Tibial nerve (tissue), 3 donors: ENCODE measurements at regions not wholly inside any gene's neighbourhood (a gene's known extent, or its start where the extent isn't known, plus 50 kb on each side); places are given as distances from the start of the nearest gene placed in this dataset.

Source experiments
- POLR2A ChIP-seq, 2 donors: fragments of 450-650 bp; IDR thresholded peaks; one replicate each; pipeline ENCODE4 v1.6.1; 2017; ENCODE audit warnings: antibody characterized with exemption in 2 of 2, mild to moderate bottlenecking in 2 of 2, moderate library complexity in 2 of 2
- TF ChIP-seq, protein P1 (sequence below), 5 experiments: fragments of 200-600 bp in 3 of 5; fragments of 450-650 bp in 2 of 5; sonication (generic) in 3 of 5; IDR thresholded peaks; one replicate each; pipeline ENCODE4 v1.5.1; 2016 to 2019; ENCODE audit warnings: antibody characterized with exemption in 5 of 5, mild to moderate bottlenecking in 3 of 5, moderate library complexity in 2 of 5

DNA sequence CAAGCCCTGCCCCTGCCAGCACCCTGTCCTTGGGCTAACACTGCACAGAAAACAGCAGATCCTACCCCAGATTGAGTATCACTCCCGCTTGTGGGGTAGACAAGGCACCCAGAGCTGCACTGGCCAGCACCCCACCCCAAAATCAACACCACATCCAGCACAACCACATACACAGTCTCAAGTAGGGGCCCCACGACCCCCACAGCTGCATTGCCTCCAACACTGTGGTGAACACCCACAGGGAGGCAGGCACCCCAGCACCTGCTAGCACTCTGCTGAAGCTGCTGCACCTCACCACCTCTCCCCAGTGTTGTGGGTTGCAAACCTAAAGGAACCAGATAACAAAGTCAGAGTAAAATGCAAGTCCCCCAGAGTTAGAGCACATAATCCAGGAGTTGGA is 589.9 kb downstream of the PCDH19 start:
- TF ChIP-seq POLR2A (IDR thresholded peaks at IDR 0.05), result no peak
- TF ChIP-seq, protein P1, sequence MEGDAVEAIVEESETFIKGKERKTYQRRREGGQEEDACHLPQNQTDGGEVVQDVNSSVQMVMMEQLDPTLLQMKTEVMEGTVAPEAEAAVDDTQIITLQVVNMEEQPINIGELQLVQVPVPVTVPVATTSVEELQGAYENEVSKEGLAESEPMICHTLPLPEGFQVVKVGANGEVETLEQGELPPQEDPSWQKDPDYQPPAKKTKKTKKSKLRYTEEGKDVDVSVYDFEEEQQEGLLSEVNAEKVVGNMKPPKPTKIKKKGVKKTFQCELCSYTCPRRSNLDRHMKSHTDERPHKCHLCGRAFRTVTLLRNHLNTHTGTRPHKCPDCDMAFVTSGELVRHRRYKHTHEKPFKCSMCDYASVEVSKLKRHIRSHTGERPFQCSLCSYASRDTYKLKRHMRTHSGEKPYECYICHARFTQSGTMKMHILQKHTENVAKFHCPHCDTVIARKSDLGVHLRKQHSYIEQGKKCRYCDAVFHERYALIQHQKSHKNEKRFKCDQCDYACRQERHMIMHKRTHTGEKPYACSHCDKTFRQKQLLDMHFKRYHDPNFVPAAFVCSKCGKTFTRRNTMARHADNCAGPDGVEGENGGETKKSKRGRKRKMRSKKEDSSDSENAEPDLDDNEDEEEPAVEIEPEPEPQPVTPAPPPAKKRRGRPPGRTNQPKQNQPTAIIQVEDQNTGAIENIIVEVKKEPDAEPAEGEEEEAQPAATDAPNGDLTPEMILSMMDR (IDR thresholded peaks at IDR 0.05), result no peak
